SK-N-MC (cell line): ENCODE measurements at regions not wholly inside any gene's neighbourhood (a gene's known extent, or its start where the extent isn't known, plus 50 kb on each side); places are given as distances from the start of the nearest gene placed in this dataset.

Source experiments
- EZH2 ChIP-seq: fragments of 200-600 bp; sonication (generic); IDR thresholded peaks from one replicate; pipeline ENCODE4 v1.6.1; 2017; ENCODE audit warnings: antibody characterized with exemption
- POLR2AphosphoS5 ChIP-seq: IDR thresholded peaks from 2 replicates; pipeline ENCODE4 v1.6.1; 2012; ENCODE audit warnings: mild to moderate bottlenecking, low read depth, low read length, borderline replicate concordance

- TF ChIP-seq EZH2 (no peak), POLR2AphosphoS5 (no peak)
These were observed 187.2 kb upstream of the SOX4 start for GRCh38 chr6:21406316-21406715.
